ENCODE measurements at regions not wholly inside any gene's neighbourhood (a gene's known extent, or its start where the extent isn't known, plus 50 kb on each side); places are given as distances from the start of the nearest gene placed in this dataset.

- no peak for TF ChIP-seq CTCF (IDR thresholded peaks at IDR 0.05 in 4 of 5, conservative IDR thresholded peaks at IDR 0.05 in 1 of 5)
- TF ChIP-seq POLR2A (IDR thresholded peaks at IDR 0.05) = no peak
Measured at GRCh38 chr12:27385766-27386564, 53.3 kb downstream of the BMAL2 start.
